GM23338 (cell line): ENCODE measurements at regions not wholly inside any gene's neighbourhood (a gene's known extent, or its start where the extent isn't known, plus 50 kb on each side); places are given as distances from the start of the nearest gene placed in this dataset.

Source experiments
- ATAC-seq: fragments of 200-7000 bp; cut with Tn5 transposase; 3 replicates; pipeline ENCODE4 v1.9.1; 2020
- DNase-seq: peaks from one replicate; pipeline ENCODE4 v3.0.0-alpha.2; 2015; ENCODE audit warnings: low spot score
- H2AFZ ChIP-seq: fragments of 200-600 bp; sonication (generic); 2 replicates; pipeline ENCODE4 v1.8.0; 2016; ENCODE audit warnings: antibody characterized with exemption, mild to moderate bottlenecking, moderate library complexity
- H3F3A ChIP-seq: fragments of 200-600 bp; sonication (generic); replicated peaks from 2 replicates; pipeline ENCODE4 v1.8.0; 2017; ENCODE audit warnings: antibody characterized with exemption, mixed run types, low read depth
- H3K27ac ChIP-seq: fragments of 200-600 bp; sonication (generic); 2 replicates; pipeline ENCODE4 v1.6.1; 2016; ENCODE audit warnings: low read depth
- H3K27me3 ChIP-seq: fragments of 200-600 bp; sonication (generic); 2 replicates; pipeline ENCODE4 v1.8.0; 2016; ENCODE audit warnings: mild to moderate bottlenecking, mixed run types, moderate library complexity; ENCODE audit not compliant: insufficient read depth
- H3K36me3 ChIP-seq: fragments of 200-600 bp; sonication (generic); 2 replicates; pipeline ENCODE4 v1.8.0; 2016; ENCODE audit warnings: mild to moderate bottlenecking; ENCODE audit not compliant: insufficient read depth
- H3K4me1 ChIP-seq: fragments of 200-600 bp; sonication (generic); 2 replicates; pipeline ENCODE4 v1.8.0; 2016; ENCODE audit warnings: mild to moderate bottlenecking, moderate library complexity; ENCODE audit not compliant: insufficient read depth
- H3K4me2 ChIP-seq: fragments of 200-600 bp; sonication (generic); 2 replicates; pipeline ENCODE4 v1.7.1; 2017; ENCODE audit warnings: mixed run types
- H3K4me3 ChIP-seq: fragments of 200-600 bp; sonication (generic); 2 replicates; pipeline ENCODE4 v1.6.1; 2016; ENCODE audit warnings: mixed run types
- H3K79me2 ChIP-seq: fragments of 200-600 bp; sonication (generic); replicated peaks from 2 replicates; pipeline ENCODE4 v1.8.0; 2017; ENCODE audit warnings: mild to moderate bottlenecking; ENCODE audit not compliant: insufficient read depth
- H3K9me2 ChIP-seq: fragments of 200-600 bp; sonication (generic); 2 replicates; pipeline ENCODE4 v1.8.0; 2017; ENCODE audit not compliant: insufficient read depth
- H4K20me1 ChIP-seq: fragments of 200-600 bp; sonication (generic); replicated peaks from 2 replicates; pipeline ENCODE4 v1.8.0; 2017; ENCODE audit warnings: mild to moderate bottlenecking; ENCODE audit not compliant: insufficient read depth
- H3K27ac Mint-ChIP-seq: 2 replicates; pipeline ENCODE4 v1.8.0; 2020; ENCODE audit warnings: inconsistent platforms, mild to moderate bottlenecking, moderate library complexity, mixed read lengths
- H3K27me3 Mint-ChIP-seq: 3 replicates; pipeline ENCODE4 v1.8.0; 2022; ENCODE audit warnings: low read depth, mild to moderate bottlenecking, moderate library complexity, mixed read lengths, inconsistent platforms; ENCODE audit not compliant: insufficient read depth, poor library complexity
- H3K36me3 Mint-ChIP-seq: 3 replicates; pipeline ENCODE4 v1.8.0; 2021; ENCODE audit warnings: low read depth, mild to moderate bottlenecking, inconsistent platforms, moderate library complexity, mixed read lengths
- H3K4me1 Mint-ChIP-seq: 3 replicates; pipeline ENCODE4 v1.8.0; 2020; ENCODE audit warnings: mild to moderate bottlenecking, inconsistent platforms, mixed read lengths
- H3K4me3 Mint-ChIP-seq: 3 replicates; pipeline ENCODE4 v1.8.0; 2021; ENCODE audit warnings: moderate library complexity, mild to moderate bottlenecking, inconsistent platforms, mixed read lengths
- H3K9me3 Mint-ChIP-seq: 3 replicates; pipeline ENCODE4 v1.8.0; 2020; ENCODE audit warnings: moderate library complexity, mild to moderate bottlenecking, inconsistent platforms, mixed read lengths
- CREB1 ChIP-seq: fragments of 250-450 bp; sonication (Bioruptor Pico); IDR thresholded peaks from 2 replicates; pipeline ENCODE4 v1.5.0; 2020; ENCODE audit warnings: low read depth, mild to moderate bottlenecking, moderate library complexity
- ETS1 ChIP-seq: IDR thresholded peaks from 2 replicates; pipeline ENCODE4 v1.6.1; 2016; ENCODE audit warnings: antibody characterized with exemption
- EZH2 ChIP-seq: fragments of 200-600 bp; sonication (generic); IDR thresholded peaks from one replicate; pipeline ENCODE4 v1.8.0; 2017; ENCODE audit warnings: antibody characterized with exemption, mild to moderate bottlenecking, low read depth; ENCODE audit not compliant: unreplicated experiment
- EZH2phosphoT487 ChIP-seq: fragments of 200-600 bp; sonication (generic); IDR thresholded peaks from one replicate; pipeline ENCODE4 v1.8.1; 2018; ENCODE audit warnings: antibody characterized with exemption; ENCODE audit not compliant: unreplicated experiment
- JUNB ChIP-seq: IDR thresholded peaks from one replicate; pipeline ENCODE4 v1.6.1; 2016; ENCODE audit warnings: antibody characterized with exemption; ENCODE audit not compliant: unreplicated experiment
- NANOG ChIP-seq: IDR thresholded peaks from 2 replicates; pipeline ENCODE4 v1.6.1; 2016; ENCODE audit warnings: antibody characterized with exemption, borderline replicate concordance
- ZNF114 ChIP-seq: fragments of 250-450 bp; sonication (Bioruptor Pico); IDR thresholded peaks from 2 replicates; pipeline ENCODE4 v1.5.0; 2020; ENCODE audit warnings: mild to moderate bottlenecking, moderate library complexity
- ZNF331 ChIP-seq: fragments of 250-450 bp; sonication (Bioruptor Pico); IDR thresholded peaks from 2 replicates; pipeline ENCODE4 v1.5.0; 2020; ENCODE audit warnings: low read depth, mild to moderate bottlenecking, moderate library complexity
- TF ChIP-seq, protein P1 (sequence below): IDR thresholded peaks from one replicate; pipeline ENCODE4 v1.6.1; 2018; ENCODE audit warnings: antibody characterized with exemption; ENCODE audit not compliant: unreplicated experiment
- TF ChIP-seq, protein P2 (sequence below), 2 experiments: fragments of 200-600 bp in 1 of 2; sonication (generic) in 1 of 2; conservative IDR thresholded peaks; 2 replicates each; pipeline versions ENCODE4 v1.5.1 to v1.6.1; 2016 to 2017; ENCODE audit warnings: antibody characterized with exemption in 2 of 2, low read depth in 2 of 2, mild to moderate bottlenecking in 2 of 2, moderate library complexity in 1 of 2

GRCh38 chr6:25023781-25024180, 88.0 kb upstream of the RIPOR2 start:
- TF ChIP-seq, protein P1, sequence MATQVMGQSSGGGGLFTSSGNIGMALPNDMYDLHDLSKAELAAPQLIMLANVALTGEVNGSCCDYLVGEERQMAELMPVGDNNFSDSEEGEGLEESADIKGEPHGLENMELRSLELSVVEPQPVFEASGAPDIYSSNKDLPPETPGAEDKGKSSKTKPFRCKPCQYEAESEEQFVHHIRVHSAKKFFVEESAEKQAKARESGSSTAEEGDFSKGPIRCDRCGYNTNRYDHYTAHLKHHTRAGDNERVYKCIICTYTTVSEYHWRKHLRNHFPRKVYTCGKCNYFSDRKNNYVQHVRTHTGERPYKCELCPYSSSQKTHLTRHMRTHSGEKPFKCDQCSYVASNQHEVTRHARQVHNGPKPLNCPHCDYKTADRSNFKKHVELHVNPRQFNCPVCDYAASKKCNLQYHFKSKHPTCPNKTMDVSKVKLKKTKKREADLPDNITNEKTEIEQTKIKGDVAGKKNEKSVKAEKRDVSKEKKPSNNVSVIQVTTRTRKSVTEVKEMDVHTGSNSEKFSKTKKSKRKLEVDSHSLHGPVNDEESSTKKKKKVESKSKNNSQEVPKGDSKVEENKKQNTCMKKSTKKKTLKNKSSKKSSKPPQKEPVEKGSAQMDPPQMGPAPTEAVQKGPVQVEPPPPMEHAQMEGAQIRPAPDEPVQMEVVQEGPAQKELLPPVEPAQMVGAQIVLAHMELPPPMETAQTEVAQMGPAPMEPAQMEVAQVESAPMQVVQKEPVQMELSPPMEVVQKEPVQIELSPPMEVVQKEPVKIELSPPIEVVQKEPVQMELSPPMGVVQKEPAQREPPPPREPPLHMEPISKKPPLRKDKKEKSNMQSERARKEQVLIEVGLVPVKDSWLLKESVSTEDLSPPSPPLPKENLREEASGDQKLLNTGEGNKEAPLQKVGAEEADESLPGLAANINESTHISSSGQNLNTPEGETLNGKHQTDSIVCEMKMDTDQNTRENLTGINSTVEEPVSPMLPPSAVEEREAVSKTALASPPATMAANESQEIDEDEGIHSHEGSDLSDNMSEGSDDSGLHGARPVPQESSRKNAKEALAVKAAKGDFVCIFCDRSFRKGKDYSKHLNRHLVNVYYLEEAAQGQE, result no peak
- no peak for TF ChIP-seq CREB1 (CRISPR knock-in tag)
- no peak for TF ChIP-seq EZH2
- TF ChIP-seq ZNF114, result no peak
- no peak for TF ChIP-seq ETS1
- no peak for TF ChIP-seq JUNB
- no peak for TF ChIP-seq EZH2phosphoT487
- TF ChIP-seq NANOG, result no peak
- TF ChIP-seq ZNF331 (CRISPR knock-in tag), result no peak
- Histone ChIP-seq H4K20me1 (no peaks in the 10 kb centered on the region), H3K4me2 (no peak overlapping the region), H3K36me3 (no peaks in the 10 kb centered on the region), H3K4me1 (peaks cover 32% of the 10 kb centered on the region), H3K79me2 (no peaks in the 10 kb centered on the region), H3K4me3 (no peak overlapping the region), H3K27me3 (no peaks in the 10 kb centered on the region), H2AFZ (no peak overlapping the region), H3K9me2 (no peaks in the 10 kb centered on the region), H3F3A (0 out of 2 replicates have a peak, but pooled peaks cover 6% of the 10 kb centered on the region), H3K27ac (no peak overlapping the region)
- peaks cover 2% of the 10 kb centered on the region for H3K27me3 Mint-ChIP-seq
- no peak for DNase-seq
- H3K9me3 Mint-ChIP-seq, result no peaks in the 10 kb centered on the region
- ATAC-seq, result no peak
- H3K4me3 Mint-ChIP-seq, result no peak overlapping the region
- H3K36me3 Mint-ChIP-seq, result no peaks in the 10 kb centered on the region
- H3K4me1 Mint-ChIP-seq, result peaks cover 26% of the 10 kb centered on the region
- no peak overlapping the region for H3K27ac Mint-ChIP-seq

DNA sequence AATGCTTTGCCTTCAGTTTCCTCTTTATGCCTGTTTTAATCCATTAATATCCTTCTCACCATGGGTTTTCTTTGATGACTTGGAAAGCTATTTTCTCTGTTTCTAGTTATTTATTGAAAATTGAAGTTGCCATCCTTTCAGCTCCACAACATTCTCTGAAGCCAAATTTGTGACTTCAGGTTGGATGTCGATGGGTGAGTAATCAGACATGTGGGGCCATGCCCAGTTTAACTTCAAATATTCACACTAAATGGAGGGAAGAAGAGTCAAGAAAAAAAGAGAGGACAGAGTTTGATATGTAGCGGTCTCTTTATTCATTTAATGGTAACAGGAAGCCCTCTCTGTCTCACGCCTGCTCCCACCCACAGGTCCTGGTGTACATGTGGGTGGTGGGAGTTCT, 89.1 kb upstream of the RIPOR2 start:
- ATAC-seq (no peak), DNase-seq (no peak)
- Histone ChIP-seq H3K27me3 (no peaks in the 10 kb centered on the region), H3K4me3 (no peak overlapping the region), H4K20me1 (no peaks in the 10 kb centered on the region), H3K4me1 (peaks cover 32% of the 10 kb centered on the region), H2AFZ (peak overlapping the region; percentile 60; the same call in 1 of the 2 replicates), H3K36me3 (no peaks in the 10 kb centered on the region), H3K4me2 (no peak overlapping the region; the same call in 1 of the 2 replicates), H3K9me2 (no peaks in the 10 kb centered on the region), H3F3A (0 out of 2 replicates have a peak, but pooled peaks cover 6% of the 10 kb centered on the region), H3K79me2 (no peaks in the 10 kb centered on the region), H3K27ac (no peak overlapping the region; the same call in 1 of the 2 replicates)
- H3K36me3 Mint-ChIP-seq, result no peaks in the 10 kb centered on the region
- H3K4me1 Mint-ChIP-seq, result peaks cover 26% of the 10 kb centered on the region
- TF ChIP-seq, protein P2, sequence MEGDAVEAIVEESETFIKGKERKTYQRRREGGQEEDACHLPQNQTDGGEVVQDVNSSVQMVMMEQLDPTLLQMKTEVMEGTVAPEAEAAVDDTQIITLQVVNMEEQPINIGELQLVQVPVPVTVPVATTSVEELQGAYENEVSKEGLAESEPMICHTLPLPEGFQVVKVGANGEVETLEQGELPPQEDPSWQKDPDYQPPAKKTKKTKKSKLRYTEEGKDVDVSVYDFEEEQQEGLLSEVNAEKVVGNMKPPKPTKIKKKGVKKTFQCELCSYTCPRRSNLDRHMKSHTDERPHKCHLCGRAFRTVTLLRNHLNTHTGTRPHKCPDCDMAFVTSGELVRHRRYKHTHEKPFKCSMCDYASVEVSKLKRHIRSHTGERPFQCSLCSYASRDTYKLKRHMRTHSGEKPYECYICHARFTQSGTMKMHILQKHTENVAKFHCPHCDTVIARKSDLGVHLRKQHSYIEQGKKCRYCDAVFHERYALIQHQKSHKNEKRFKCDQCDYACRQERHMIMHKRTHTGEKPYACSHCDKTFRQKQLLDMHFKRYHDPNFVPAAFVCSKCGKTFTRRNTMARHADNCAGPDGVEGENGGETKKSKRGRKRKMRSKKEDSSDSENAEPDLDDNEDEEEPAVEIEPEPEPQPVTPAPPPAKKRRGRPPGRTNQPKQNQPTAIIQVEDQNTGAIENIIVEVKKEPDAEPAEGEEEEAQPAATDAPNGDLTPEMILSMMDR (conservative IDR thresholded peaks at IDR 0.05; ENCODE audit: low read depth in 2 of 2), result no peak
- TF ChIP-seq ZNF114 (no peak), ETS1 (no peak)
- no peak overlapping the region for H3K4me3 Mint-ChIP-seq
- H3K9me3 Mint-ChIP-seq, result no peaks in the 10 kb centered on the region
- peaks cover 2% of the 10 kb centered on the region for H3K27me3 Mint-ChIP-seq
- peak overlapping the region; percentile 8 for H3K27ac Mint-ChIP-seq
